GM19025 (cell line): ENCODE measurements at regions not wholly inside any gene's neighbourhood (a gene's known extent, or its start where the extent isn't known, plus 50 kb on each side); places are given as distances from the start of the nearest gene placed in this dataset.

Experiments used
- ATAC-seq: cut with Tn5 transposase; IDR thresholded peaks from one replicate; pipeline ENCODE4 v1.9.1; 2021; ENCODE audit warnings: mild to moderate bottlenecking, low read depth, moderate library complexity; ENCODE audit not compliant: unreplicated experiment

GRCh38 chr16:55253987-55254386 lies 70.0 kb upstream of the IRX6 start:
- no peak for ATAC-seq

GRCh38 chr16:55255733-55256282 lies 68.2 kb upstream of the IRX6 start:
- no peak for ATAC-seq

GRCh38 chr16:55256412-55257016 lies 67.5 kb upstream of the IRX6 start:
- ATAC-seq = no peak

- ATAC-seq = no peak
Measured at GRCh38 chr16:55257966-55258613, 65.9 kb upstream of the IRX6 start.

GRCh38 chr16:55261301-55261700 lies 62.7 kb upstream of the IRX6 start:
- no peak for ATAC-seq

GRCh38 chr16:55263271-55264250 lies 60.4 kb upstream of the IRX6 start:
- ATAC-seq = no peak

- no peak for ATAC-seq
Measured at GRCh38 chr16:55264949-55265348, 59.1 kb upstream of the IRX6 start.

GRCh38 chr16:55265926-55266325 lies 58.1 kb upstream of the IRX6 start:
- no peak for ATAC-seq

GRCh38 chr16:55271945-55272513 lies 52.0 kb upstream of the IRX6 start:
- ATAC-seq = no peak

- no peak for ATAC-seq
Measured at GRCh38 chr16:55272744-55273143, 51.3 kb upstream of the IRX6 start.

GRCh38 chr16:55273356-55273755 lies 50.6 kb upstream of the IRX6 start:
- ATAC-seq = no peak

GRCh38 chr16:55273959-55274358 lies 50.0 kb upstream of the IRX6 start:
- no peak for ATAC-seq
